Ureter (tissue), 1 donor: ENCODE measurements at regions not wholly inside any gene's neighbourhood (a gene's known extent, or its start where the extent isn't known, plus 50 kb on each side); places are given as distances from the start of the nearest gene placed in this dataset.

Experiments
- DNase-seq: peaks from one replicate; pipeline ENCODE4 v3.0.0-alpha.2; 2020; ENCODE audit warnings: low spot score
- donor health status: DM: yes; HTN: yes; CAD: no.

GRCh38 chr5:3654515-3654914 is 58.9 kb downstream of the IRX1 start:
- DNase-seq: no peak

DNA sequence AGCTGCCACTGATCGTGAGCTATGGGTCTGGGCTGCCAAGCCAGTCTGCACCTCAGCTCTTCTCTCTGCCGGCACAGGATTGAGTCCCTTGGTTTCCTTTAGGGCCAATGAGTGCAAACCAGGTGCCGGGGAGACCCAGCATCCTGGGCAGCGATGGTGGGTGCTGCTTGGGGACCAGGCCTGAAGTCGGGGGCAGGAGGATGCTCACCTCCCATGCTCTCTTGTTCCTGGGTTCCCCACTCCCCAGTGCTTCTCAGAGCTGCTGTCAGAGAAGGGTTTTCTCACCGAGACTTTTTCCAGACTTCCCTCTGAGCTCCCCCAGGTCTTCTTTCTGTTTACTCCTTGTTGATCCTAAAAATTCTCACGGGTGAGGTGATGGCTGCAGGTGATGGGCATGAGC is 61.2 kb downstream of the IRX1 start:
- no peak for DNase-seq

DNA sequence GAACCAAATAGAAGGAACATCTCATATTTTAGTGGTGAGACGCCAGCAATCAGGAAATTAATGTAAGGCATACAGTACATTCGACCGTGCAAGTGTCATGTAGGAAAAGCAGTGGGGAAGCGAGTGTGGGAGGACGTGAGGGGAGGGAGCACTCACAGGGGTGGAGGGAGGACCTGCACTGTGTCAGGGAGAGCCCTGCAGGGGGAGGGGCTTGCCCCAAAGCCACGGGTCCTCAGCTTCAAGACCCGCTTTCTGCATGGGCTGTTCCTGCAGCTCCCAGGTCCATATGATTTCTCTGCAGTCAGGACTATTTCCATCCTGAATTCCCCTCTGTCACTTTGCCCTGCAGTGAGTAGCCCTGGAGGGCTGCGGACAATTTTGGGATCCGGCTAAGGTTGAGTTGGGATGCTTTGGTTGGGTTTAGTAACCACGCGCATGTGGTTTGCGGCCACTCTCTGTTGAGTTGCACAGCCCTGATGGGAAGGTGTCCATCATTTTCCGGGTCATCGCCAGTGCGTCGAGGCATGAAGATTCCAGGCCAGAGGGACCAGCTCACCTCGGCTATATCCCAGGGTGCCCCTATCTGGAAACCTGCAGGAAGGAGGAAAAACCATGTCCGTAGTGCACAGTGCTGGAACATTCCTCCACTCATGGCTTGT is 61.9 kb downstream of the IRX1 start:
- peak; percentile 22 for DNase-seq

DNA sequence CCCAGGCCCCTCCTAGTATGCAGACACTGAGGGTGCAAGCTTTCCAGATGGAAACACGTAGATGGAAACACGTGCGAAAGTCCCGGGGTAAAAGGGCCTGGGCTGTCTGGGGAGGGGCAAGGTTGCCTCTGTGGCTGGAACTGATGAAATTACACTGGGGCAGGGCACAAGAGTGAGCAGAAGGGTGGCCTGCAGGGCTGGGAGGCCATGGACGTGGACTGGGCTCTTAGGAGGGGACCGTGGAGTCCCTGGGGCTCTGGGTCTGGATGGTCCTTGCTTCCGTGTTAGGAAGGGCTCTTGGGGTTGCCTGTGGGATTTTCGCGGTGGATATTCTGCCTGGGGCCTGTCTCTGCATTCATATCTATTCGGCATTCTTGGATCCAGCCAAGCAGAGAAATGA is 63.3 kb downstream of the IRX1 start:
- peak; percentile 28 for DNase-seq

DNA sequence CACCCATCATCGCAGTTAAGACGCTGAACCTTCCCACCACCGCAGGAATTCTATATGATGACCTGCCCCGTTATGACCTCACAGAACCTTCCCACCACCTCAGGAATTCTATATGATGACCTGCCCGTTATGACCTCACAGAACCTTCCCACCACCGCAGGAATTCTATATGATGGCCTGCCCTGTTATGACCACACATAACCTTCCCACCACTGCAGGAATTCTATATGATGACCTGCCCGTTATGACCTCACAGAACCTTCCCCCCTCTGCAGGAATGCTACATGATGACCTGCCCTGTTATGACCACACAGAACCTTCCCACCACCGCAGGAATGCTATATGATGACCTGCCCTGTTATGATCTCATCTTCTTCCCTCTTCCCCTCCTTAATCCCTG is 64.3 kb downstream of the IRX1 start:
- peak; percentile 42 for DNase-seq

DNA sequence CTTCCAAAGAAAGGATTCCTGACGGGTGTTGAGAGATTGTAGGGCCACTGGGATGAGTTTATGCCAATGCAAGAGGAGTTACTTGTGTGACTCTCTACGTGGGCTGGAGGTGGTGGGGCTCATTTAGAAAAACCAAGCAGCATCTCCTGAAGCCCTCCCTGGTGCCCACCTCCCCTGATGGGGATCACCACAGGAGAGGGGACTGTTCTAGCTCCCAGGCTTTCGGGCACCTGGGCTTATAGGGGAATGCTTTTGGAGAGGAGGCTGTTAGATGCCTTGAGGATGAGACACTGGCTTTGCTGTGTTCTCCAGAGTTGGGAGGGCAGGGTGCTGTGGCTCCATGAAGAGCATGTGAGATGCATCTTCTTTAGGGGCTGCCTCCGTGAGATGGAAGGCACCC is 65.0 kb downstream of the IRX1 start:
- DNase-seq: peak; percentile 25

- peak; percentile 14 for DNase-seq
These were observed 66.2 kb downstream of the IRX1 start for GRCh38 chr5:3661755-3662296.

DNA sequence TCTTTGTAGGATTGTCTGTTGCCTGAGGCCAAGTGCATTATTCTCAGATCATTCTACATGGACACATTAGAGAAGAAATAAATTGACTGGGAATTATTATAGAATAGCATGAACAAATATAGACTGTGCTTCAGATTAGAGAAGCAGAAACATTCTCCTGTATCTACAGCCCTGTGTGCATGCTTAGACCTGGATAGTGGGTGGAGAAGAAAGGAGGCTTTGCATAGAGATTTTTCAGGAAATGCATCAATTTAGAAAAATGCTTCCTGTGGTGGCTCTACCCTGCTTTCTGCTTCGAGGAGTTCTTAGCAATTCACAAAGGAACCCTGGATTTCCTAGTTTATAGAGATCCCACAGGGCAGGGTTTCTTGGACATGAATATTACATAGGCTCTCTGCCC is 66.7 kb downstream of the IRX1 start:
- DNase-seq: no peak

DNA sequence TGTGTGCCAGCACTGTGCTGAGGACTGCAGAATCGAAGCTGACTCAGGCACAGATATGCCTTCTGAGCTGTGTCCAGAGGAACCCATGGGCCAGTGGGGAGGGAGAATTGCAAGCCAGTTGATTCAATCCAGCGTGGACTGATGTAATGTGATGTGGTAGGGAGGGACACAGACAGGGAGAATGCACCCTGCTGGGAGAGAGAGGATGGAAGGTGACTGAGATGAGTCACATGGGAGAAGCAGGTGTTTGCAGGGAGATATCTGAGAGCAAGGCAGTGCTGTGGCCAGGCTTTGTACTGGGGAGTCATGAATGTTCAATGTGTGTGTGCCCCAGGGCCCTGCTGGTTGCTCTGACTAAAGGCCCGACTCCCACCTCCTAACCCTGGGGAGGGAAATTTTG is 75.7 kb downstream of the IRX1 start:
- no peak for DNase-seq

- no peak for DNase-seq
These were observed 83.2 kb downstream of the IRX1 start for GRCh38 chr5:3678801-3679200.

- no peak for DNase-seq
These were observed 85.2 kb downstream of the IRX1 start for GRCh38 chr5:3680821-3681220.

- no peak for DNase-seq
These were observed 88.5 kb downstream of the IRX1 start for GRCh38 chr5:3684118-3684517.

GRCh38 chr5:3684771-3685354 is 89.2 kb downstream of the IRX1 start:
- no peak for DNase-seq

- no peak for DNase-seq
These were observed 99.2 kb downstream of the IRX1 start for GRCh38 chr5:3694819-3695218.

DNA sequence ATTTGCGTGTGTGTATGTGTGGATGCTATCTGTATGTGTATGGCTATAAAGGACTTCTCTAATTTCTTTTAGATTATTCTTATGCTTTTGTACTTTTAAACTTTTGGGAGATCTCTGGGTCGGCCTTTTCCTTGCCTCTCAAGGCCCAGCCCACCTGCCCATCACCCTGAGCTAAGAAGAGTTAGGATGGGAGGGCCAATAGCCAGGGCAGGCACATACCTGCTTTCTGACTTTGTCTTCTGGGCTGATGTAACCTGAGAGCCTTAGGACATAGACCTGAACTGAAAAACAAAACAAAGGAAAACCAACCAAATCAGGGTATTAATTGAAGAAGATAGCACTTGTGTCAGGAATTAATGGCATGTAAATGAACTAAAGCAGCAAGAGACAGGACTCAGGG is 100.2 kb downstream of the IRX1 start:
- no peak for DNase-seq

DNA sequence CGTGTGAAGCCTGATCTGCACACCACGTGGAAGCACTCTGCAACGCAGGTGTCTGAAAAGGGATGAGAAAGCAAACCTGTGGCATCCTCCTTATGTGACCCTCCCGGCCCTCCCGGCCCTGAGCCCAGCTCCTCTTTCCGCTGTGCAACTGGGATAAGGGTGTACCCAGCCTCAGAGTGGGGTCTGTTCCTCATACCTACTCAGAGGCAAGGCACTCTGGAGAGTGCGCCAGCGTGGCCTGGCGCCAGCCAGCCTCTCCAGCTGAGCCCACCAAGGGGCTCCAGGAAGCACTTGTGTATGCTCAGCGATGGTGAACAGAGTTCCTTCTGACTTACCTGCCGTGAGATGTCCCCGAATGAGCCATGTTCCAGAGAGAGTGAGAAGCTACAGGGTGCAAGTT is 102.8 kb downstream of the IRX1 start:
- no peak for DNase-seq

DNA sequence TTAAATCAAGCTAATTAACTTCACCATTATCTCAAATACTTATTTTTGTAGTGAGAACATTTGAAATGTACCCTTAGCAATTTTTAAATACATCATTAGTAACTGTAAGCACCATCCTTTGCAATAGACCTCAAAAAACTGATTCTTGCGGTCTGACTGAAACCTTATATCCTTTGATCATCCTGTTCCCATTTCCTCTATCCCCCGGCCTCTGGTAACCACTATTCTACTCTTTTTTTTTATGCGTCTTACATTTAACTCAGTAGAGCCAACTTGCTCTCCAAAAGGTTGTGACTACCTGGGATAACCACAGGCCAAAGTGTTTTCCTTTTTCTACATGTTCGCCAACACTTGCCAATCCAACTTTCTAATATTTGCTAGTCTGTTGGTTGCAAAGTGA is 106.1 kb downstream of the IRX1 start:
- no peak for DNase-seq

- no peak for DNase-seq
These were observed 109.0 kb downstream of the IRX1 start for GRCh38 chr5:3704661-3705060.

DNA sequence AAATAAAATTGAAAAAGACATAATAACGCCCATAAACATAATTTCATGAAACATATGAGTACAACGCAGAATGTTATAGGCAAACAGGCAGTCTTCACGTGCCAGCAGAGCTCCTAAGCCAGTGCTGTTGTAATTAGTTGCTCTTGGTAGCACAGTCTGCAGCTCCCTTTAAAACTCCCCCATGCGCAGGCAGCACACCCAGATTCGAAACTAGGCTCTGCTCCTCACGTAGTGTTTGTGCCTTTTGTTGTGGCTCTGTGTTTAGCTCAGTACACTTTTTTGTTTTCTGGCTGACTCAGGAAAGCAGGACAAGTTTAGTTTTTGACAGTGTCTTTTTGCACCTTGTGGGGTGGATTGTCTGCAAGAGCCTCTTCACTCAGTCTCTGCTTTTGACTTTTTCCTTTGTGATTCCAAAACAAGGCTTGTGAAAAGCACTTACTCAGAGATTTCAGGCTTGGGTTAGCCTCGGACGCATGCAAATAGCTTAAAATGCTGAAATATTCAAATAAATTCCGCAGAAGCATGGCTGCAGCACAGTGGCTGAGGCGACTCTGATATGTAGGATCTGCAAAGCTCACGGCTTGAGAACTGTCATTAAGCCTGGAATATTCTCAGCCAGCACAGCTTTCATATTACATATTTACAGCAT is 113.6 kb downstream of the IRX1 start:
- no peak for DNase-seq

- DNase-seq: no peak
These were observed 114.2 kb downstream of the IRX1 start for GRCh38 chr5:3709717-3710348.

DNA sequence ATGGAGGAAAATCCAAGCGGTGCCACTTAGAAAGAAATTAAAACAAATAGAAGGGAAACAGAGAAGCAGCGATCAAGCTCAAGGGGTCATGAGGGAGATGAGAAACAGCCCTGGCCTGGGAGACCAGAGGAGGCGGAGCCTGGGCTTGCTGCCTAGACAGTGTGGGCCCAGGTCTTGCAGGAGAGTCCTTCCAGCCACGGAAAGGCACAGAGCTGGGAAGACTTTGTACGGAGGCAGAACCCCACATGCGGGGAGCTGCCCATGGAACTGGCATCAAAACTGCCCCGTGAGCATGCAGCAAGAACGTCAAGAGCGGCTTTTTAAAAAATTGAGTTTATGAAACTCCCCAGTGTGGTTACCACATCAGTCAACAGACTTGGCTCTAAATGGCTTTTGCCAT is 119.4 kb downstream of the IRX1 start:
- no peak for DNase-seq

DNA sequence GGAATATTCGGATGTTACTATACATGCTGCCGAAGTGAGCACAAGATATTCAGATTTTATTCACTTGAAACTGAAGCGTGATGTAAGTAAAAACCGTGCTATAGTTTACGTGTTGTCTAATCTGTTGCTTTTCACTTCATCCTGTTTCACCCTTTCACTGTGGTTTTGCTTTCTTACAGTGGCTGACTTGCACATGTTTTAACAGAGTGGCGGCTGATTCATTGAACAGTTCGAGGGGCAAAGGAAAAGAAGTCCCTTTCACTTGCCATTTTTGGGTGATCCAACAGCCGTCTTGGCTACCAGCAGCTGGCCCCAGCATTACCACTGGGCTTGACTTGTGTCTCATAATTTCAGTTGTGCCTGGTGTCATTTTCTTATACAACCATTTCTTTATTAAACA is 134.0 kb downstream of the IRX1 start:
- no peak for DNase-seq

GRCh38 chr5:3734632-3735031 is 139.0 kb downstream of the IRX1 start:
- no peak for DNase-seq
